COLO668 (cell line): ENCODE measurements at regions not wholly inside any gene's neighbourhood (a gene's known extent, or its start where the extent isn't known, plus 50 kb on each side); places are given as distances from the start of the nearest gene placed in this dataset.

Experiments
- DNase-seq: peaks from one replicate; lab custom pipeline; 2025; ENCODE audit not compliant: unreplicated experiment; lab: John Stamatoyannopoulos, UW

GRCh38 chr3:187822402-187822801, 77.1 kb upstream of the BCL6 start:
- no peak for DNase-seq

- DNase-seq, result no peak
These were observed 78.5 kb upstream of the BCL6 start for GRCh38 chr3:187823746-187824145.

DNA sequence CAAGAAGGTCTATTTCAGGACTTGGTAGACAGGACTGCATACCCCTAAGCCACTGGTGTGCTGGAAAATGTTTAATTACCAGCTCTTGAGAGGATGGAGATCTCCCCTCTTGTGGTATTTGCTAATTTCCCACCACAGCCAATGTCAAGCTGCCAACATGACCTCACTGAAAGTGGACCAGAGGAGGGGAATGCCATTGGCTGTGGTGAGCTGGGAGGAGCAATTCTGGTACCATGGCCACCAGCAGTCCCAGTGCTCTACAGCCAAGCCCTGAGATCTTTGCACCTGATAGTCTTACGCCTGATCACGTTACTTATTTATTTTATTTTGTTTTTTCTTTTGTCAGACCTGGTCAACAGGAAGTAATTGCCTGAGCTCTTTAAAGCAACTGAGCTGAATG, 82.5 kb upstream of the BCL6 start:
- no peak for DNase-seq

- peak; percentile 11 for DNase-seq
These were observed 83.5 kb upstream of the BCL6 start for GRCh38 chr3:187828579-187829452.

DNA sequence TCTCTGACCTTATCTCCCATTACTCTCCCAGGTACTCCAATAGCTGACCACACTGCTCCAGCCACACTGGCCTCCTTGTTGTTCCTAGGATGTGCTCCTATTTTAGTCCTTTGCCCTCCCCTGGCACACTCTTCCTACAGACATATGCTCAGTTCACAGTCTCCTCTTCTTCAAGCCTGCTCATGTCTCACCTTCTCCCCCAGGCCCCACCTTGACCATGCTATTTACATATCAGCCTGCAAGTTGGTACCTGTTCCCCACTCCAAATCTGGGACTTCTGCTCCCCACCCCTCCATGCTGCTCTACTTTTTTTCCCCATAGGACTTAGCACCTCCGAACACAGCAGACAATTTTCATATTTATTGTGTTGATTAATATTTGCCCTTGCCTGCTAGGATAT, 84.9 kb upstream of the BCL6 start:
- DNase-seq, result no peak

DNA sequence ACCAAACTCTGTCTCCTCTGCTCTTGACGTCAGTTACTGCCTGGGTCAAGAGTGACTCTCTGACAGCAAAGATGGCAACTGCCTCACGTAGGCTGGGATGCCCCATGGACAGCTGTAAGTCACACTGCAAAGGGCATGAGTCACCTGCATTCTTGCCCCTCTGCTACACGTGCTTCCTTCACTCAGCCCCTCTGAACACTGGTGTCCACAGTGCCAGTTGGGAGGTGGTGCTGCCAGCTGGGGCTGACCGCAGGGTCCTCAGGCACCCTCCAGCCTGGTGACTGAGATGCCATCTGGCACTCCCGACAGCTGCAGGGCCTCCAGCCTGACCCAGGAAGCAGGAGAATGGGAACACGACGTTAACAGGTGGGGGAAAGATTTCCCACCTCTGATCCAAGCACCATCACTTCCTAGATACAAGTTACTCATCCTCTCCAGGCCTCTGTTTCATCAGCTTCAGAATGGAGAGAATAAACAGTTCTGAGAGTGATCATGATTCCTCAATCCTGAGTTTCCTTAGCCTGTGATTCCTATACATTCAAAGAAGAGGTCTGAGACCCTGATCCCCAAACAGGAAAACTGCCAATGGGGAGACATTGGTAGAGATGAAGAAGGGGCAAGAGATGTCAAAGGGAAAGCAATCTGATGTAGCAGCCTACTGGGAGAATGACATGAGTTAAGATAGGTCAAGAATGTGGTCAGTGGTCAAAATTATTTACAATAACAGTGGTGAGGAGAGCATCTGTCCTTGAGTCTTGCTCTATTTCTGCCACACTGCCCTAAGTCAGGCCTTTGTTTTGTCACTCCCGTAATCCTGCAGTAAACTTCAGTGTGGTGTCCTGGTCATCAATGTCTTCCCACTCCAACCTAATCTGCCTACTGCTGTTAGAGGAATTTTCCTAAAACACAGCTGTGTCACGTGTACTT, 86.1 kb upstream of the BCL6 start:
- no peak for DNase-seq

DNA sequence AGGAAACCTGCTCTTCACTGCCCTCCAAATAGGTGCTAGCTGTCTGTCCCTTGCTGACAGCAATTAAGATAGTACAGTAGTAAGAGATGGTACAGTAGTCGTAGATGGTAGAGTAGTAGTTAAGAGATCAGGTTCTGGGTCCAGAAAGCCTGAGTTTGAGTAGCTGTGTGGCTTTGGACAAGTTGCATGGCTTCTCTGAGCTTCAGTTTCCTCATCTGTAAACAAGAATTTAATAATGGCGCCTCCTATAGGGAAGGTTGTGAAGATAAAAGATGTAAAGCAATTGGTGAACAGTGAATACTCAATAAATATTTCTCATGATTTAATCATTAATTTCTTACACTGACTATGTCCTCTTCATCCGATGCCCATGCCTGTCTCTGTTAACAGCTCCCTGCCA, 86.9 kb upstream of the BCL6 start:
- no peak for DNase-seq

DNA sequence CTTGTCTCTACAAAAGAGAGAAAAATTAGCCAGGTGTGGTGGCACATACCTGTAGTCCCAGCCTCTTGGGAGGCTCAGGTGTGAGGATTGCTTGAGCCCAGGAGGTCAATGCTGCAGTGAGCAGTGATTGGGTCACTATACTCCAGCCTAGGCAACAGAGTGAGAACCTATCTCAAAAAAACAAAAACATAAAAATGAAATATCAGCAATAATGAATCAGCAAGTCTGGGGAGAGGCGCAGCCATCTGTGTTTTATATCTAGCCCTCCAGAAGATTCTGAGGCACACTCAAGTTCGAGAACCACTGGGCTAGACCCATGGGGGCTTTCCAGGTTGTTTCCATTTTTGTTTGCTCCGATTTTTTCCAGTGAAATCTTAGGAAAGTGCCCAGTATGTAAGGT, 88.1 kb upstream of the BCL6 start:
- no peak for DNase-seq

DNA sequence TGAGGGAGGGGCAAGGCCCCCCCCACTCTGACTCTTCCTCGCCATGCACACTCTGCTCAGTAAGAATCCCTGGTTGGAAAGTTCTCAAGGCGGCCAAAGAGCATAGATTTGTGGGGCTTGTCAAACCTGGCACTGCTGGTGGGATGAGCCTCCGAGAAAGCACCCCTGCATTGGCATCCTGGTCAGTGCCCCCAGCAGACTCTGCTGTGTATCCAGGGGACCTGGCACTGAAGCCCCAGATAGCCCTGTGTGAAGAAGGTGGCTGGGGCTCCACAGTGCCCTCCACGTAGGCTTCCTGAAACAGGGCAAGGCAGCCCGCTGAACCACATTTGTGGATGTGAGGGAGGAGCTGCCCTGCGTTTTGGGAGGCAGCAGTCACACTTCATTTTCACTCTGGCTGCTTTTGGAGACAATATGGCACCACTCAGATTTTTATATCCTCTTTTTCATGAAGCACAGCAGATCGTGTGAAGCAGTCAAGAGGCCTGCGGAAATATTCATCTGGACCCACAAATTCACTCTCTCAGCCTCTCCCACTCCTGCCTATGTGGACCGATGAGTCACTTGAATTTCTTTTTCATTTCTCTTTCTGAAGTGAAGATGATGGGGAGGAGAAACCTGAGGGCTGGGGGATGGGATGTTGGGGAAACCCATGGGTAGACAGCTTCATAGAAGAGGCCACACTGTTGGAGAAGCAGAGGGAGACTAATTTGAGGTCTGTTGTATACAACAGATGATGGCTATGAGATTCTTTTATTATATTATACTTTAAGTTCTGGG, 88.7 kb upstream of the BCL6 start:
- no peak for DNase-seq

GRCh38 chr3:187836823-187837770, 91.8 kb upstream of the BCL6 start:
- DNase-seq, result no peak

GRCh38 chr3:187838016-187838540, 92.8 kb upstream of the BCL6 start:
- DNase-seq, result no peak

GRCh38 chr3:187839422-187839821, 94.2 kb upstream of the BCL6 start:
- no peak for DNase-seq

GRCh38 chr3:187840856-187841255, 95.6 kb upstream of the BCL6 start:
- no peak for DNase-seq

DNA sequence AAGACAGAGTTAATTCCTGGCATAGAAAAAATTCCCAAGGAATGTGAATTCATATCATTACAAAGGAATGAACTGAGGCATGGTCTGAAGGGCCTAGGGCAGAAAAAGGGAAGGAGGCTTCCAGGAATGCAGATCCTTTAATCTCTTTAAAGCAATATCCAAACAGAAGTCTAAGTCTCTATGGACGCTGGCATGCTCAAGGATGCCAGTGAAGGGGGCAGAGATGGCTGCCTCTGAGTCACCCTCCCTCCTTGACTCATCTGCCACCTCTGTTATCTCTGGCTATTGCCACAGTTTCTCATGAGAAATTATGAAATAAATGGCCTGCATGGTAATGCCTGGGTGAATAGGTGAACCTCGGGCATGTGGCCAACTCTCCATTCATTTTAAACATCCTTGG, 96.3 kb upstream of the BCL6 start:
- DNase-seq, result no peak

DNA sequence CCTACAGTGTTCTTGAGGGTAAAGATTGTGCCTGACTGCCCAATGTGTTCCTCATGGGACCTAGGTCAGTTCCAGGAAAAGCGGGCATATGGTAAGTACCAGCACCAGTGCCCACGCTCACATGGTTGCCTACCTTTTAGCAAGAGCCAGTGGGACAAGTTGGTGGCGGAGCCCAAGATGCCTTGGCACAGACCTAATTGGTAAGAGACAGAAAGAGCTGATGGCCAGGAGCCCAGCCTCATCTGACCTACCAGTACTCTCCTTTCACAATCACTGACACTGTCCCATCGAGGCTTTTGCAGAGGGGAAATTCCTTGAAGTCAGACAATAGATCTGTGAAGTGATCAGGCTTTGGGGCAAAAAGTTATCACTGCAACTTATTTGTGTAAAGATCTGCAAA, 98.4 kb upstream of the BCL6 start:
- no peak for DNase-seq

DNA sequence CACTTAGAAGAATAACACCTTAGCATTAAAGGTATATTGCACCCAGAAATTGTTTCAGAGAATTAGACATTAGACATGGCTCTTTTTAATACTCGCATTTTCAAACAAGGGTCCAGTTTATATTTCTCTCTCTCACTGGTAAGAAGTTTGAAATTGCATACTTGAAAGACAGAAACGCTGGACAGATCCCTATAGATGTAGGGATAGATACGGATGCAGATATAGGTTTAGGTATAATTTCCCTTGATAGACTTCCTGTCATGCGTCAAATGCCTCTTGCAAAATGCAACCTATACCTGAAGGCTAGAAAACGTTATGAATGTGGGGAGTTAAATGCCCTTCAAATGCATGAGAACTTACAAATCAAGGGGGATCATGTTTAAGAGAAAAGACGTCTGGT, 99.4 kb upstream of the BCL6 start:
- no peak for DNase-seq

DNA sequence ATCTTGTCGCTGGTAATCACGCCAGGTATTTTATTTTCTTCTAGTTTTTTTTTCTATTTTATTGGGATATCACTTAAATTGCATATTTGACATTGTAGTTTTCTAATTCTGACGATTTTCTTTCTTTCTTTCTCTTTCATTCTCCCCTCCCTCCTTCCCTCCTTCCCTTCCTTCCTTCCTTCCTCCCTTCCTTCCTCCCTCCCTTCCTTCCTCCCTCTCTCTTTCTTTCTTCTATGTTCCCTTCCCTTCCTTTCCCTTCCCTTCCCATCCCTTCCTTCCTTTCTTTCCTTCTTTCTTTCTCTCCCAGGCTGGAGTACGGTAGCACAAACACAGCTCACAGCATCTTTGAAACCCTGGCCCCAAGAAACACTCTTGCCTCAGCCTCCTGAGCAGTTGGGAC, 100.6 kb upstream of the BCL6 start:
- no peak for DNase-seq

GRCh38 chr3:187848401-187848800, 103.1 kb upstream of the BCL6 start:
- DNase-seq, result no peak

GRCh38 chr3:187849016-187849654, 103.9 kb upstream of the BCL6 start:
- DNase-seq, result no peak
